ENCODE measurements at regions not wholly inside any gene's neighbourhood (a gene's known extent, or its start where the extent isn't known, plus 50 kb on each side); places are given as distances from the start of the nearest gene placed in this dataset.

- DNase-seq = no peak
Observed at GRCh38 chr22:49048591-49048990, 779.1 kb downstream of the BRD1 start.

- no peak for DNase-seq
Observed at GRCh38 chr22:49047447-49047846, 780.2 kb downstream of the BRD1 start.

DNA sequence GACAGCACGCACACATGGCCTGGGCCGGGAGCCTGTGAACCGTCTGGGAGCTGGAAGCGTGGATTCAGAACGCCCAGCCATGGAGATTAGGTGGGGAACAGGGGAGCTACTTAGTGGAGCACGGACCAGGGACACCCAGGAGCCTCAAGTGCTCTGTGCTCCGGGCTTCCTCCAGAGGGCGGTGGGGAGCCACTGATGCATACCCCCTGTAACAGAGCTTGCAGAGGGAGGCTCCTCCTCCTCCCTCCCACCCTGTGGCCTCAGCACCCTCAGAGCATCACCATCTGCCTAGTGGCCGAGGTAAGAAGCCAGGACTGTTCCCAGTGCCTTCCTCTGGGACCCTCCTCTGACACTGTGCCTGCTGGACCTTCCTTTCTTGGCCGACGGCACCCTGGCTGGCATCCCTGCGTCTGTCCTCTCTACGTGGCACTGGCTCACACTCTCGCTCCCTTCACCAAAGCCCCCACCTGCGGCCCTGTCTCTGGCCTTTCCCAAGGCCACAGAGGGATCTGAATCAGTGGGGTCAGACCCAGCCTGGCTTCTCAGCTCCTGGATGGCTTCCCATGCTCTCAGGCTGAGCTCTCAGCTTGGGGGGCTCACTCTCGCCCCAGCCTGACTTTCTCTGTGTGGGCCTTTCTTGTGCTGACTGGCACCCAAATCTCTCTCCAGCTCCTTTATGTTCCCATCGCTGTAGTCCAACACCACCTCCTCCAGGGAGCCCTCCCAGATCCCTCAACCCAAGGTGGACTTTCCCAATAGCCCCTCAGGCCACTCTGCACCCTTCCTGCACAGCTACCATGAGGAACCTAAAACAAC lies 780.9 kb downstream of the BRD1 start:
- peak; percentile 47 for DNase-seq

DNA sequence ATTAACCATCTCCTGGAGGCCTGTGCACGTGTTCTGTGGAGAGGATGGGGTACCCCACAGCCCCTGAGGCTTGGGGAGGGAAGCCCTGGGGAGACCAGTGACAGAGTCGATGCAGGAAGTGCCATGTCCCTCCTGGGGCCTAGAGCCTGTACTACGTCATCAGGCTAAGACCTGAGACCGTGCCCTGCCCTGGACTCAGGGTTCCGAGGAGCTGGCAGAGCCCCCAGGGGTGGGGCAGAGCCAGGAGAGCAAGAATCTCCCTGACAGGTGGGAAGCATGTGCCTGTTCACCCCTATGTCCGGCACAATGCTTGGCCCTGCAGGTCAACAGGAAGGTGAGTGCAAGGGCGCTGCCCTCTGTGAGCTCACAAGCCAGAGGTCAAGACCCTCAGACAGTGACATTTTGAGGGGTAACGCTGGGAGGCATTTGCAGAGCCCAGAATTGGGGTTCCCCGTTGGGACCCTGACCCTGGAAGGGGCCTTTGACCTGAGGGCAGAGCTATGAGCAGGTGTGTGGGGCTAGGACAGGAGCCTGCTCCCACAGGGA lies 781.6 kb downstream of the BRD1 start:
- DNase-seq = no peak

DNA sequence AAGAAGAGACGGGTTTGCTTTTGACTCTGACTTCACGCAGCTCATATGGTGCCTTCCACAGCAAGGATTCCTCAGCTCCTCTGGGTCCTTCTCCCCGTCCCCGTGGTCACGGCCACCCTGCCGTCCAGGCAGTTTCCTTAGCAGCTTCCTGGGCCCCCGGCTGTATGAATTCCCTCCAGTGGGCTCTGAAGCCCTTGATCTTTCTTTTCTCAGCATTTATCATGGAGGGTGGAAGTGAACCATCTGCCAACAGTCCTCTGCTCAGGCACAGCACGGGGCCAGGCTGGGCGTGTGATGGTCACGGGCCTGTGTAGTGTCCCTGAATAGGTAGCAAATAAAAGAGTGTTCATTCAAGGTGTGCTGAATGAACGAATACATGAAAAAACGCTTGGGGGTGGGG lies 782.4 kb downstream of the BRD1 start:
- DNase-seq = no peak

DNA sequence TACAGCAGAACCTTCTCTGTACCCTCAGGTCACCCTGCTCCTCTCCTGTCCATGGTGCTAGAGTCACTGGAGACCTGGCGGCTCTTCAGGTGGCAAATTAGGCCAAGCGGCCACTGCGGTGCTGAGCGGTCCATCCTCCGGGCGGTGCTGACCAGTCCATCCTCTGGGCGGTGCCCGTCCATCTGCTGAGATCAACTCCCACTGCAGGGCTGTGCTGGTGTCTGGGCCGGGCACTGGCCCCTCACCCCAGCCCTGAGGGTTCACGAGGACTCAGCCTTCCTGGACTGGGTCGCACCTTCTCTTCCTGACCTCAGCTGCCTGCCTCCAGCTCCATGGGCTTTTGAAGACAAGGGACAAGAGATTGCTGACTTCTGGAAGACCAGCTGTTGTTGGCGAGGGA lies 782.9 kb downstream of the BRD1 start:
- no peak for DNase-seq

DNA sequence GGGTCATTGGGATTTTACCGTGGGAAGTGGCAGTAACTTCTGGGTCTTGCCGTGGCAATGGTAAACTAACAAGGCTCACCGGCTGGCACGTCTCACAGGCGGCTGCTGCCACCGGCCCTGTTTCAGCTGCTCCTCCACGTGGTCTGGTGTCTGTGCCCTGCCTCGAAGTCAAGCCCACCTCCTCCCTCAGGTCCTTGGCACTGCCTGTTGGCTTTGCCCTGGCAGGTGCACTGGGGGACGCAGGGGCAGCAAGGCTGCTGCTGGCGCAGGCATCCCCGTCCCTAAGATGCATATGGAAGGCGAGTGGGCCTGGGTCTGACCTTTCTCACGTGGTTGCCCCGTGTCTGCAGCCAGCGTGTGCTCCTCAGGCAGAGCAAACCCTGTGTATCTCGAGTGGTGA lies 783.6 kb downstream of the BRD1 start:
- DNase-seq = no peak

DNA sequence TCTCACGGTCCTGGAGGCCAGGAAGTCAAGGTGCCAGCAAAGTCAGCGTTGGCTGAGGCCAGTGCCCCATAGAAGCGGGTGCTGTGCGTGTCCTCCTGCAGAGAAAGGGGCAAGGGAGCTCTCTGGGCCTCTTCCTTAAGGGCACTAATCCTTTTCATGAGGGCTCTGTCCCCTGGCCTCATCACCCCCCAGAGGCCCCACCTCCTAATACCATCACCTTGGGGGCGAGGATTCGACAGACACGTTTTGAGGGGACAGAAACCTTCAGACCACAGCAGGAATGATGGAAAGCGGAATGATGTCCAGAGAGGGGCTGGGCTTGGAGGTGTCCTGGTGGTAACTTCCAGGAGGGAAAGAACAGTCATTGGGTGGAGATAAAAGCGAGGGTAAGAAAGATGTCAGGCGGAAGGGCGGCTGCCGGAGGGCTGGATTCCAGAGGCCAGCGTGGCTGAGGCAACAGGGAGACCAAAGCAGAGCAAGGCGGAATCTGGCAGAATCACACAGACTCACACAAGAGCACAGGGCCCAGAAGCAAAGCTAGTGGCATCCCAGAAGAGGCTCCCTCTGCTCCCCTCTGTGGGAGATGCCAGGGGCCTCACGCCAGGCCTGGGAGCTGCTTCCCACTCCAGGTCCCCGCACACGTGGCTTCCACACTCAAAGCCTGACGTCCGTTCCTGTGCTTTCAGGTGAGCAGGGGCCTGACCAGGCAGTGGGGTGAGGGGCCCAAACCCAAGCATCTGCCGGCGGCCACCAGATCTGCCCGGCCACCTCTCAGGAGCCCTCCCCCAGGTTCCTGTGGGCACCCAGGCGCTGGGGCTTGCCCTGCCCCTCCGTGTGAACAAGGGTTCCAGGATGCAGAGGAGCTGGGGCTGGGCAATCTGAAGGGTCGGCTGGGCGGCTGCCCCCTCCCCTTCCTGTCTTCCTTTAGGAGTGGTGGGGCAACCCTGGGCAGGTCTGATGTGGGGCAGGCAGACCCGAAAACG lies 784.5 kb downstream of the BRD1 start:
- no peak for DNase-seq

GRCh38 chr22:49042066-49042465 lies 785.6 kb downstream of the BRD1 start:
- no peak for DNase-seq

DNA sequence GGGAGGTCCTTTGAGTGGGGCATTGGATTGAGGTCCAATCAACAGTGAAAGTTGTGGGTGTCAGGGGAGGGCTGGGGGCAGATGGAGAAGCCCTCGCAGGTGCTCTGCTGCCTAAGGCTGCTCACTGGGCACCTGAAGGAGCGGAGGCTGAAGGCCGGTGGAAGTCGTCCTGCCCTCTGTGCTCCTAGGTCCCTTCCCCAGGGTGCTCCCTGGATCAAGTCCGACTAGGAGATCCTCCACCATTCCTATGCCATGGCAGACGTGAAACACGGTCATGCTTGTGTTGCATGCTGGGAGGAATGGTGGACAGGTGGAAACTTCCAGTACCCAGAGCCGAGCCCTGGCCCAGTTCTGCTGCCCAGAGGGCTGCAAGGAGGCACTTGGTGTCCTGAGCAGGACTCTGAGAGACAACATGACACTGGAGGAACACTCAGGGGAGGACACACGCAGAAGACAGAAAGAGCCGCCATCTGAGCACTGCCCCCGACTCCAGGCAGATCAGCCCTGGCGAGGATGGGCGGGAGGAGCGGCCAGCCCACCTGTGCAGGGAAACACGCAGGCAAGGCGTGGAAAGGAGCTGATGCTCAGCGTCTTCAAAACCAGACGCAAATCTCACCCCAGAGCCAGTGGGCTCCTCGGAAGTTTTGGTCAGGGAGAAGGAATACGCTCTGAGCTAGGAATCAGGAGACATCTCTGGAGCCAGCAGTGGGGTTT lies 786.8 kb downstream of the BRD1 start:
- DNase-seq = no peak

DNA sequence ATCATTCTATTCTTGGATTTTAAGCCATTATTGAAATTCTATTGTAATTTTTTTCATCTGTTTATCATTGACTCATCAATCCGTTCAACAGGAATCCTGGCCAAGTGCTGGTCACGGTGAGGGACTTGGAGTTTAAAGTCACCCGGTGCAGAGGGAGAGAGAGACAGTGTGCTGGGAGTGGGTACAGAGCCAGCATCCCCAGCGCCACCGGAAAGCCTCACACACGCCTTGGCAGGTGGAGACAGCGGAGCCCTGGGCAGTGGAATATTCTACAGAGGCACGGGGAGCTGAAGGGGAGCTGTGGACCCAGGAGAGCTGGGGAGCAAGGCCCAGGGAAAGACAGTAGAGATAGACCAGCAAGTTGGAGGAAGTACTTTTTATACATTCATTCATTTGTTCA lies 787.6 kb downstream of the BRD1 start:
- no peak for DNase-seq

DNA sequence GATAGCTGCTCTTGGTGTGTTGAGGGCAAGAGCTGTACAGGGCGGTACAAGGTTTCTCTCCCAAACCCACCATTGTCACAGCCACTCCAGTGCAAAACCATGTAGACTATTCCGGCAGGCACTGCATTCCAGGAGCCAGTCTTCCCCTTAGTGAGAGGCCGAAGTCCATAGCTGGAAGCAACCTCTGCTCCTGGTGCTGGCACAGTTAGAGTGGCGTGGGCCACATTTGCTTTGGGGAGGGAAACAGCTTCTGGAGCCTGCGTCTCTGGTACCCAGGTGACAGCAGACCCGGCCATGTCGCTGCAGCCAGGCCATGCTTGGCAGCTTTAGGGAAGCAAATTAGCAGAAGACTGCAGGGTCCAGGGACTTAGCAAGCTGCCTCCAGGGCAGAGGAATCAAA lies 788.0 kb downstream of the BRD1 start:
- DNase-seq = no peak

- DNase-seq = no peak
Observed at GRCh38 chr22:49037701-49038245, 789.9 kb downstream of the BRD1 start.

DNA sequence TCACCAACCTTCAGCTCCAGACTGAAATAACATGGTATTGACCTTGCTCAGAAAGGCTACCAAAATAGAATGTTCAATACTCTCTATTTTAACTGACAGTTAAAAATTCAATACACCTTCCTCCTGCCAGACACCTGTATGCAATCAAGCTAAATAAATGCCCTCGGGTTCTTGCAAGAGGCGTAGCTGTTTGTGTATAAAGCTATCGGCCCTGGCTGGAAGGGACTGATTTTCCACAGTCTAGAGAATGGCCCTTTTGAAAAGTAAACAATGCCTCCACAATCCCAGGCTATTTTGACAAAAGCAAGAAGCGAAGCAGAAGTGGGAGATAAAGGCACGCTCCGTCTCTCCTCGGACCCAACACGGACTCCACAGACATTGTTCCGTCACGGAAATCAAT lies 791.2 kb downstream of the BRD1 start:
- no peak for DNase-seq

- no peak for DNase-seq
Observed at GRCh38 chr22:49035818-49036457, 791.7 kb downstream of the BRD1 start.

GRCh38 chr22:49034836-49035817 lies 792.5 kb downstream of the BRD1 start:
- DNase-seq = no peak

DNA sequence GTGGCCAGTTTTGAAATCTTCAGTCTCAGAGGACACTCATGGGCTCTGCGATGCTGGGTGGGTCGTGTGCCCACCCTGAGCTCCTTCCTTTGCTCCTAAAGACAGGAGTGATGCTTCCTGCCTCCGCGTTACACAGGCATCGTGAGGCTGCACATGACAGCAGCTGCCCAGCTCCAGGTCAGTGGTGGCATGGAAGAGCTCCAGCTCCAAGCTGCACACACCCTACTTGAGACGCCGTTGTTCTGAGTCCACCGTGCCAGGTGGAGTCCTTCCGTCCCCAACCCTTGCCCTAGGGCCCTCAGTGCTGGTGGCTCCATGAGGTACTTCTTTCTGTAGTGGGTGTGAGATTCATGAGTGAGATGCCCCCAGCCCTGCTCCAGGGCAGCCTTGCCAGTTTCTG lies 794.1 kb downstream of the BRD1 start:
- DNase-seq = no peak

GRCh38 chr22:49032821-49033220 lies 794.9 kb downstream of the BRD1 start:
- DNase-seq = no peak

- DNase-seq = no peak
Observed at GRCh38 chr22:49031746-49032330, 795.8 kb downstream of the BRD1 start.

DNA sequence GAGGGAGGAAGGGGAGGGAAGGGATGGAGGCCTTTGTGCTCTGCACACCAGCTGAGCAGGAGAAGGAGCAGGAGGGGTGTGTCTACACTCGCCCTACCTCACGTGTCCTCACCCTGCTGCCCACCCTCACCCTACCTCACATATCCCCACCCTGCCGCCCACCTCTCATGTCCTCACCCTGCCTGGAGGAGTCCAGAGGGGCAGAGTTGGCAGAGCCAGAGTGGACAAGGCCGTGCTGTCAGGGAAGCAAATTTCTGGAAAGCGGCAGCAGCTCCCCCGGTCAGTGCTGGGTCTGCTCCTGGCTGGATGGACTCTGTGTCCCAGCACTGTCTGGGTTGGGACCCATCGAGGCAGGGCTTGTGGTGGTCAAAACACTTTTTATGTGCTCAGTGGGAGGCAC lies 799.6 kb downstream of the BRD1 start:
- DNase-seq = no peak

GRCh38 chr22:49027368-49027670 lies 800.4 kb downstream of the BRD1 start:
- DNase-seq = no peak
